ENCODE measurements at regions not wholly inside any gene's neighbourhood (a gene's known extent, or its start where the extent isn't known, plus 50 kb on each side); places are given as distances from the start of the nearest gene placed in this dataset.
"Not testable (repeated sequence)": the region's sequence is repeated elsewhere in the genome, so short reads cannot be mapped to it uniquely, and the experiment has no call there.

DNA sequence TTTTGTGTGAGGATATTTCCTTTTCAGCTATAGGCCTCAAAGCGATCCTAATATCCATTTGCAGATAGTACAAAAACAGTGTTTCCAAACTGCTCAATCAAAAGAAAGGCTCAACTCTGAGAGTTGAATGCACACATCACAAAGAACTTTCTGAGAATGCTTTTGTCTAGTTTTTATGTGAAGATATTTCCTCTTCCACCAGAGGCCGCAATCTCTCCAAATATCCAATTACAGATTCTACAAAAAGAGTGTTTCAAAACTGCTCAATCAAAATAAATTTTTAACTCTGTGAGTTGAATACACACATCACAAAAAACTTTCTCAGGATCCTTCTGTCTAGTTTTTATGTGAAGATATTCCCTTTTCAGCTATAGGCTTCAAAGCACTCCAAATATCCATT lies 648.0 kb upstream of the ALG10B start:
- CTCF ChIA-PET (ENCODE audit: low intra/inter-chr PET ratio); in situ Hi-C loops (cut with MboI); H3K9ac ChIP-seq (ENCODE audit: insufficient read depth in 1 of 2, low read depth in 2 of 2, low read length in 2 of 2); H3K9me3 ChIP-seq (replicated peaks; ENCODE audit: control insufficient read depth, insufficient read depth, low read depth, low read length); FAIRE-seq; H3K79me2 ChIP-seq (ENCODE audit: control insufficient read depth, insufficient read depth, low read length); H3K27me3 ChIP-seq (ENCODE audit: control insufficient read depth in 2 of 2, insufficient read depth in 2 of 2, low read length in 2 of 2); H3K4me2 ChIP-seq (ENCODE audit: insufficient read depth, low read length); H3K36me3 ChIP-seq (ENCODE audit: control insufficient read depth, insufficient read depth, low read length); ATAC-seq; H3K4me3 ChIP-seq; BruUV-seq (replicated peaks); H2AFZ ChIP-seq (ENCODE audit: low read depth, low read length); H3K27ac ChIP-seq (ENCODE audit: extremely low read depth, low read depth, low read length); H3K9me1 ChIP-seq (ENCODE audit: control insufficient read depth, insufficient read depth, low read length); H4K20me1 ChIP-seq (replicated peaks; ENCODE audit: control insufficient read depth, insufficient read depth, low read length); H3K4me1 ChIP-seq (replicated peaks in 1 of 2; ENCODE audit: control insufficient read depth in 2 of 2, insufficient read depth in 2 of 2, low read length in 2 of 2); DNase-seq (ENCODE audit: extremely low read depth in 1 of 4, low spot score in 3 of 4); POLR2A ChIA-PET; intact Hi-C loops (cut with micrococcal nuclease): not testable (repeated sequence)
- 0% methylated on average over 2 of the region's 2 CpGs for WGBS (ENCODE audit: insufficient coverage, low coverage, missing lambda C conversion rate)

DNA sequence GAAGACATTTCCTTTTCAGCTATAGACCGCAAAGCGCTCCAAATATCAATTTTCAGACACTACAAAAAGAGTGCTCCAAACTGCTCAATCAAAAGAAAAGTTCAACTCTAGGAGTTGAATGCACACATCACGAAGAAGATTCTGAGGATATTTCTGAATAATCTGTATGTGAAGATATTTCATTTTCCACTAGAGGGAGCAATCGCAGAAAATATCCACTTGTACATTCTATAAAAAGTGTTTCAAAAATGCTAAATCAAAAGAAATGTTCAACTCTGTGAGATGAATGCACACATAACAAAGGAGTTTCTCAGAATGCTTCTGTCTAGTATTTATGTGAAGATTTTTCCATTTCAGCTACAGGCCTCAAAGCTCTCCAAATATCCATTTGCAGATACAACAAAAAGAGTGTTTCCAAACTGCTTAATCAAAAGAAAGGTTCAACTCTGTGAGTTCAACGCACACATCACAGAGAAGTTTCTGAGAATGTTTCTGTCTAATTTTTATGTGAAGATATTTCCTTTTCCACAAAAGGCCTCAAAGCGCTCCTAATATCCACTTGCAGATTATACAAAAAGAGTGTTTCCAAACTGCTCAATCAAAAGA lies 643.8 kb upstream of the ALG10B start:
- no peak overlapping the region for H3K9ac ChIP-seq (ENCODE audit: insufficient read depth in 1 of 2, low read depth in 2 of 2, low read length in 2 of 2)
- H3K4me3 ChIP-seq: no peak overlapping the region
- H3K36me3 ChIP-seq (ENCODE audit: control insufficient read depth, insufficient read depth, low read length): no peaks in the 10 kb centered on the region
- H4K20me1 ChIP-seq (replicated peaks; ENCODE audit: control insufficient read depth, insufficient read depth, low read length): no peaks in the 10 kb centered on the region
- intact Hi-C loops (cut with micrococcal nuclease): no loop called here
- no peaks in the 10 kb centered on the region for H3K27me3 ChIP-seq (ENCODE audit: control insufficient read depth in 2 of 2, insufficient read depth in 2 of 2, low read length in 2 of 2)
- no peaks in the 10 kb centered on the region for H3K9me3 ChIP-seq (replicated peaks; ENCODE audit: control insufficient read depth, insufficient read depth, low read depth, low read length)
- H2AFZ ChIP-seq (ENCODE audit: low read depth, low read length): no peak overlapping the region
- peak in 2 of 4 experiments; percentile 0 for DNase-seq (ENCODE audit: extremely low read depth in 1 of 4, low spot score in 3 of 4)
- 2% methylated on average over 6 of the region's 6 CpGs for WGBS (ENCODE audit: insufficient coverage, low coverage, missing lambda C conversion rate)
- no peaks in the 10 kb centered on the region for H3K4me1 ChIP-seq (replicated peaks in 1 of 2; ENCODE audit: control insufficient read depth in 2 of 2, insufficient read depth in 2 of 2, low read length in 2 of 2)
- in situ Hi-C loops (cut with MboI): no loop called here
- no peaks in the 10 kb centered on the region for H3K9me1 ChIP-seq (ENCODE audit: control insufficient read depth, insufficient read depth, low read length)
- BruUV-seq (replicated peaks): no TSS peak
- ChIA-PET CTCF (ENCODE audit: low intra/inter-chr PET ratio) (no interaction called here), POLR2A (no interaction called here)
- no peaks in the 10 kb centered on the region for H3K79me2 ChIP-seq (ENCODE audit: control insufficient read depth, insufficient read depth, low read length)
- FAIRE-seq: no peak
- ATAC-seq: no peak
- no peak overlapping the region for H3K4me2 ChIP-seq (ENCODE audit: insufficient read depth, low read length)
- H3K27ac ChIP-seq (ENCODE audit: extremely low read depth, low read depth, low read length): no peak overlapping the region
- TF ChIP-seq, protein P1, sequence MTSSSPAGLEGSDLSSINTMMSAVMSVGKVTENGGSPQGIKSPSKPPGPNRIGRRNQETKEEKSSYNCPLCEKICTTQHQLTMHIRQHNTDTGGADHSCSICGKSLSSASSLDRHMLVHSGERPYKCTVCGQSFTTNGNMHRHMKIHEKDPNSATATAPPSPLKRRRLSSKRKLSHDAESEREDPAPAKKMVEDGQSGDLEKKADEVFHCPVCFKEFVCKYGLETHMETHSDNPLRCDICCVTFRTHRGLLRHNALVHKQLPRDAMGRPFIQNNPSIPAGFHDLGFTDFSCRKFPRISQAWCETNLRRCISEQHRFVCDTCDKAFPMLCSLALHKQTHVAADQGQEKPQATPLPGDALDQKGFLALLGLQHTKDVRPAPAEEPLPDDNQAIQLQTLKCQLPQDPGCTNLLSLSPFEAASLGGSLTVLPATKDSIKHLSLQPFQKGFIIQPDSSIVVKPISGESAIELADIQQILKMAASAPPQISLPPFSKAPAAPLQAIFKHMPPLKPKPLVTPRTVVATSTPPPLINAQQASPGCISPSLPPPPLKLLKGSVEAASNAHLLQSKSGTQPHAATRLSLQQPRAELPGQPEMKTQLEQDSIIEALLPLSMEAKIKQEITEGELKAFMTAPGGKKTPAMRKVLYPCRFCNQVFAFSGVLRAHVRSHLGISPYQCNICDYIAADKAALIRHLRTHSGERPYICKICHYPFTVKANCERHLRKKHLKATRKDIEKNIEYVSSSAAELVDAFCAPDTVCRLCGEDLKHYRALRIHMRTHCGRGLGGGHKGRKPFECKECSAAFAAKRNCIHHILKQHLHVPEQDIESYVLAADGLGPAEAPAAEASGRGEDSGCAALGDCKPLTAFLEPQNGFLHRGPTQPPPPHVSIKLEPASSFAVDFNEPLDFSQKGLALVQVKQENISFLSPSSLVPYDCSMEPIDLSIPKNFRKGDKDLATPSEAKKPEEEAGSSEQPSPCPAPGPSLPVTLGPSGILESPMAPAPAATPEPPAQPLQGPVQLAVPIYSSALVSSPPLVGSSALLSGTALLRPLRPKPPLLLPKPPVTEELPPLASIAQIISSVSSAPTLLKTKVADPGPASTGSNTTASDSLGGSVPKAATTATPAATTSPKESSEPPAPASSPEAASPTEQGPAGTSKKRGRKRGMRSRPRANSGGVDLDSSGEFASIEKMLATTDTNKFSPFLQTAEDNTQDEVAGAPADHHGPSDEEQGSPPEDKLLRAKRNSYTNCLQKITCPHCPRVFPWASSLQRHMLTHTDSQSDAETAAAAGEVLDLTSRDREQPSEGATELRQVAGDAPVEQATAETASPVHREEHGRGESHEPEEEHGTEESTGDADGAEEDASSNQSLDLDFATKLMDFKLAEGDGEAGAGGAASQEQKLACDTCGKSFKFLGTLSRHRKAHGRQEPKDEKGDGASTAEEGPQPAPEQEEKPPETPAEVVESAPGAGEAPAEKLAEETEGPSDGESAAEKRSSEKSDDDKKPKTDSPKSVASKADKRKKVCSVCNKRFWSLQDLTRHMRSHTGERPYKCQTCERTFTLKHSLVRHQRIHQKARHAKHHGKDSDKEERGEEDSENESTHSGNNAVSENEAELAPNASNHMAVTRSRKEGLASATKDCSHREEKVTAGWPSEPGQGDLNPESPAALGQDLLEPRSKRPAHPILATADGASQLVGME (CRISPR knock-in tag; IDR thresholded peaks at IDR 0.05): no peak
- TF ChIP-seq ELF4 (CRISPR knock-in tag; IDR thresholded peaks at IDR 0.05) (no peak), ZNF76 (CRISPR knock-in tag; IDR thresholded peaks at IDR 0.05; ENCODE audit: borderline replicate concordance) (no peak), SRF (CRISPR knock-in tag; IDR thresholded peaks at IDR 0.05) (no peak), NONO (IDR thresholded peaks at IDR 0.05; ENCODE audit: low read depth in 2 of 2, low read length in 1 of 2) (no peak), SNRNP70 (optimal IDR thresholded peaks at IDR 0.05; ENCODE audit: low read depth, low read length) (no peak), HSF4 (CRISPR knock-in tag; IDR thresholded peaks at IDR 0.05; ENCODE audit: borderline replicate concordance) (no peak), DACH1 (IDR thresholded peaks at IDR 0.05; ENCODE audit: partially characterized antibody) (no peak)
- TF ChIP-seq, protein P2, sequence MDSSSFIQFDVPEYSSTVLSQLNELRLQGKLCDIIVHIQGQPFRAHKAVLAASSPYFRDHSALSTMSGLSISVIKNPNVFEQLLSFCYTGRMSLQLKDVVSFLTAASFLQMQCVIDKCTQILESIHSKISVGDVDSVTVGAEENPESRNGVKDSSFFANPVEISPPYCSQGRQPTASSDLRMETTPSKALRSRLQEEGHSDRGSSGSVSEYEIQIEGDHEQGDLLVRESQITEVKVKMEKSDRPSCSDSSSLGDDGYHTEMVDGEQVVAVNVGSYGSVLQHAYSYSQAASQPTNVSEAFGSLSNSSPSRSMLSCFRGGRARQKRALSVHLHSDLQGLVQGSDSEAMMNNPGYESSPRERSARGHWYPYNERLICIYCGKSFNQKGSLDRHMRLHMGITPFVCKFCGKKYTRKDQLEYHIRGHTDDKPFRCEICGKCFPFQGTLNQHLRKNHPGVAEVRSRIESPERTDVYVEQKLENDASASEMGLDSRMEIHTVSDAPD (CRISPR knock-in tag; IDR thresholded peaks at IDR 0.05): no peak

Data from K562 (cell line).